ENCODE measurements at regions not wholly inside any gene's neighbourhood (a gene's known extent, or its start where the extent isn't known, plus 50 kb on each side); places are given as distances from the start of the nearest gene placed in this dataset.

DNA sequence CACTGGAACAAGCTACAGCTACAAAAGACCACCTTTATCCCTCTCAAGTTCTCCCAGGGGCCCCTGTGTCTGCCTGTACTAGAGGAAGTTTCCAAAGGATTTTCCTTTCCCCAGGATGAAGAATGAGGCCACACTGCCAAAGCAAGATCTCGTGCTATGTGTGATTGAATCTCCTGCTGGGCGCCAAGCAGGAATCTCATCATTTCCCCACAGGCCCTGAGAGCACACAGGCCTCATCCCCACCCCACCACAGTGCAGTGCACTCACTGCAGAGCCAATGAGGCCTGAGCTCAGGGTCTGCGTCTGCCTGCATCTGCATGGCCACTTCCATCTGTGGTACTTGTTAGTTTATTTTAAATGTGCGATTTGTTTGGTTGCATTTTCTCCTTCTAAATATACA lies 387.4 kb upstream of the ASIC2 start:
- TF ChIP-seq, protein P1, sequence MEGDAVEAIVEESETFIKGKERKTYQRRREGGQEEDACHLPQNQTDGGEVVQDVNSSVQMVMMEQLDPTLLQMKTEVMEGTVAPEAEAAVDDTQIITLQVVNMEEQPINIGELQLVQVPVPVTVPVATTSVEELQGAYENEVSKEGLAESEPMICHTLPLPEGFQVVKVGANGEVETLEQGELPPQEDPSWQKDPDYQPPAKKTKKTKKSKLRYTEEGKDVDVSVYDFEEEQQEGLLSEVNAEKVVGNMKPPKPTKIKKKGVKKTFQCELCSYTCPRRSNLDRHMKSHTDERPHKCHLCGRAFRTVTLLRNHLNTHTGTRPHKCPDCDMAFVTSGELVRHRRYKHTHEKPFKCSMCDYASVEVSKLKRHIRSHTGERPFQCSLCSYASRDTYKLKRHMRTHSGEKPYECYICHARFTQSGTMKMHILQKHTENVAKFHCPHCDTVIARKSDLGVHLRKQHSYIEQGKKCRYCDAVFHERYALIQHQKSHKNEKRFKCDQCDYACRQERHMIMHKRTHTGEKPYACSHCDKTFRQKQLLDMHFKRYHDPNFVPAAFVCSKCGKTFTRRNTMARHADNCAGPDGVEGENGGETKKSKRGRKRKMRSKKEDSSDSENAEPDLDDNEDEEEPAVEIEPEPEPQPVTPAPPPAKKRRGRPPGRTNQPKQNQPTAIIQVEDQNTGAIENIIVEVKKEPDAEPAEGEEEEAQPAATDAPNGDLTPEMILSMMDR (IDR thresholded peaks at IDR 0.05), result no peak
- no peak for TF ChIP-seq POLR2A (IDR thresholded peaks at IDR 0.05)

Data from testis (tissue), 2 donors.